ENCODE measurements at regions not wholly inside any gene's neighbourhood (a gene's known extent, or its start where the extent isn't known, plus 50 kb on each side); places are given as distances from the start of the nearest gene placed in this dataset.
"Not testable (repeated sequence)": the region's sequence is repeated elsewhere in the genome, so short reads cannot be mapped to it uniquely, and the experiment has no call there.

DNA sequence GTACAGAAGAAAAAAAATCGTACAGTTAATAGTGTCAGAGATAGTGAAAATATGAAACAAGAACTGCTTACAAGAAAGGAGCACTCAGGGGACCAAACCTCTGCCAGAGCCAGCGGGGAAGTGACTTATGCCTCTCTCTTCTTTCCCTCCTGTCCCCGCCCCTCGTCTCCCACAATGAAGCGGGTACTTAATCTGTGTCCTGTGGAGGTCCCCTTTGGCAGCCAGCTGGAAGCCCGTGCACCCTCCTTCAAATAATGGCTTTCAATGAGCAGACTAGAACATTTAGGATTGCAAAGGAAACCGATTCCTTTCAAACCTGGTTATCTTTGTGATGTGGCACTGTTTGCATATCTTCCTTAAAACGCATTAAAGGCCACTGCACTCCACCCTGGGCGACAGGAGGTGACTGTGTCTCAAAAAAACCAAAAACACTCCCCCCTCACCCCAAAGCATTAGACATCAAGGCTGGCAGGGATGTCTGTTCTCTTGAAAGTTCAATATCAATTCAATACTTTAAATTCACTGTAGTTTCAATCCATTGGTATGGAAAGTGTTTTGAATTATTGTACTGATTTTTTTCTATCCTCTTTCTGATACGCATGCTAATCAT, 51.7 kb downstream of the PPIAL4C start:
- DNase-seq = not testable (repeated sequence)

DNA sequence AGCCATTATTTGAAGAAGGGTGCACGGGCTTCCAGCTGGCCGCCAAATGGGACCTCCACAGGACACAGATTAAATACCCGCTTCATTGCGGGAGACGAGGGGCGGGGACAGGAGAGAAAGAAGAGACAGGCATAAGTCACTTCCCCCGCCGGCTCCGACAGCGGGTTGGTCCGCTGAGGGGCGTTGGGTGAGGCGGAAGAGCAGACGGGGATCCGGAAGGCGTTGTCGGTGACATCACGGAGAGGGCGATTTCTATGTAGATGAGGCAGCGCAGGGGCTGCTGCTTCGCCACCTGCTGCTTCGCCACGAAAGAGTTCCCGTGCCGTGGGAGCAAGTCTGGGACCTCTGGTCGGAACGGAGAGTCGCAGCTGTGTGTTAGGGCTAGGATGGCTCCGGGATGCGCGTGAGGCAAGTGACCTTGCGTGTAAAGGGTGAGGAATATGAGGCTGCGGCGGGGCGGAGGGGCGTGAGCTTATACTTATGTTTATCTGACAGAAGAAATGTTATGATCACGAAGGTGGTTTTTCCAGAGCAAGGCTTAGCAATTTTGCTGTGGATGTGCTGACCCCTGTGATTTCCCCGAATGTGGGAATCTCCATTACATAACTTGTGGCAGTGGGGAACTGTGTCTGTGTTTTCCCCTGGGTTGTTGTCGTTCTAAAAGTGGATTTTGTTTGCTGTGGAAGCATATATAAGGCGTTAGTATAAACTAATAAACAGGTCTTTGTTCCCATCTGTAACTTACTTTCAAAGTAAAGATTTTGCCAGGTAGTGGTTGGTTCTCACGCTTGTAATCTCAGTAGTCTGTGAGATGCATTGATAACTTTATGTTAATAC, 52.9 kb downstream of the PPIAL4C start:
- peak; percentile 97 for DNase-seq

DNA sequence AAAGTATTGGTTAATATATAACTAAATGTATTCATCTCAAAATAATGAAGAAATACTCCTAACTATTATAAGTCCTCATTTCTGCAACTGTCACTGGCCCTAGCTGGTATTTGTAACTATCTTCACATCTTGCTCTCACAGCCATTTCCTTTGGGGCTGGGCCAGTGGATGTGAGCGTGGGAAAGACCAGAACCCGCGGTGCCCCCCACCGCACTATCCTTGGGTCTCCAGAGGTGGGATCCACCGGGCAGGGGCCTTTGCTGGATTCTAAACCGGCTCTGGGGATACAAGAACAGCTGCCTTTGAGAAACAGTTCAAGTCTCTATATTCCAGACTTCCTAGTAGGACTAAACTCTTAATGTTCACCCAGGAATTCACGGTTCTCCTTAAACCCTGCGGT, 54.8 kb downstream of the PPIAL4C start:
- DNase-seq = not testable (repeated sequence)

DNA sequence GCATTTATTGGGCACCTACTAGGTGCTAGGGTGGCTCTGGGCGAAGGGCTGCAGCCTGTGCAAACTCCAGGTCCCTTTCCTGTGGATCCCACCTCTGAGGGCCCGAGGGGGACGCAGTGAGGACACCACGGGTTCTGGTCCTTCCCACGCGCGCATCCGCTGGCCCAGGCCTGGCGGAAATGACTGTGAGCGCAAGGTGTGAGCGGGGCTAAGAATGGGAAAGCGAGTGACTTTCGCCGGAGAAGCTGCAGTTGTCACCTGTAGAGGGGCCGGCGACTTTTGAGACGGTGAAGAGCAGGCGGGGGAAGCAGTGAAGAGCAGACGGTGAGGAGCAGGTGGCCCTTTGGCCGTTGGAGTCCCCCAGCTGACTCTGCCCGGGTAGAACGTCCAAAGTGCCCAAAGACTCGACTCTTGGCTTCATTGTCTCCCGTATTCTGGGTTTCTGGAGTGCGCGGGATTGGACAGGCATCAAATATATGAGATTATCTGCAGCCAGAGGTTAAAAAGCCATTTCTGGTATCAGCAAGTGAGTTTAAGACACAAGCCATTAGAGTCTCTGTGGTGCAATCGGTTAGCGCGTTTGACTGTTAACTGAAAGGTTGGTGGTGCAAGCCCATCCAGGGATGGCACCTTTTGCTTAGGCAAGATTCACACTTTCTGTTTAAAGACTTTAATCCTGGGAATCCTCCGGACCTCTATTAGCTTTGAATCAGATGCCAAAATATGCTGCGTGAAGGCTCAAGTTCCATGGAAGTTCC, 55.4 kb downstream of the PPIAL4C start:
- not testable (repeated sequence) for DNase-seq

DNA sequence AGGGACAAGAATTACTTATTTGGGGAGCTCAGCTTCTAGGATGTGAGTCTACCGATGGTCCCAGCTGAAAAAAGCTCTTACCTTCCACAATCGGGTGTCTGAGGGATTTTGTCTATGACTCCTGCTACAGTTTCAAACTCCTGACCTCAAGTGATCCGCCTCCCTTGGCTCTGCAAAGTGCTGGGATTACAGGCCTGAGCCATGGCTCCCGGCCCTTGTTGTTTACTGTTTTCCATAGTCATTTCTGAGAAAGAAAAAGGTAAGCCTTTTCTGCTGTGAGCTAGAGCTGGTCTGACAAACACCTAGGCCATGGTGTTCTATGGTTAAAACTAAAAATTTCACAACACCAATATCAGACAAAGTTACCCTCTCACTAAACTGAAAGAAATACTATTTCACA, 57.5 kb downstream of the PPIAL4C start:
- DNase-seq = not testable (repeated sequence)

DNA sequence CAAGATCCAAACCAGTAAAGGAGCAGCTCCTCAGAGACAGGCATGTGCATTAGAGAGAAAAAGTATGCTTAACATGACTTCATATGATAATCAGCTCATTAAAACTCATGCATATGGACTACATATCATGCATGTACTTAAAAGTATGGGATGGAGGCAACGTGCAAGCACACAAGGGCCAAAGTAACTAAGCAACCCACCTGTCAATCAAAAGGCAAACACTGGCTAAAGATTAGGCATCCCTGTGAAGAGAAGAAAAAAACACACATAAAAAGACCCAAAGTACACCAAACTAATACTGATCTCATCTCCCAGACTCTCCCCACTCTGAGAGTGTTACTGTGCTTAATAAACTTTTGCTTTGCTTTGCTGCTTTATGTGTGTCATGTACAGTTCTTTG, 61.2 kb downstream of the PPIAL4C start:
- not testable (repeated sequence) for DNase-seq

DNA sequence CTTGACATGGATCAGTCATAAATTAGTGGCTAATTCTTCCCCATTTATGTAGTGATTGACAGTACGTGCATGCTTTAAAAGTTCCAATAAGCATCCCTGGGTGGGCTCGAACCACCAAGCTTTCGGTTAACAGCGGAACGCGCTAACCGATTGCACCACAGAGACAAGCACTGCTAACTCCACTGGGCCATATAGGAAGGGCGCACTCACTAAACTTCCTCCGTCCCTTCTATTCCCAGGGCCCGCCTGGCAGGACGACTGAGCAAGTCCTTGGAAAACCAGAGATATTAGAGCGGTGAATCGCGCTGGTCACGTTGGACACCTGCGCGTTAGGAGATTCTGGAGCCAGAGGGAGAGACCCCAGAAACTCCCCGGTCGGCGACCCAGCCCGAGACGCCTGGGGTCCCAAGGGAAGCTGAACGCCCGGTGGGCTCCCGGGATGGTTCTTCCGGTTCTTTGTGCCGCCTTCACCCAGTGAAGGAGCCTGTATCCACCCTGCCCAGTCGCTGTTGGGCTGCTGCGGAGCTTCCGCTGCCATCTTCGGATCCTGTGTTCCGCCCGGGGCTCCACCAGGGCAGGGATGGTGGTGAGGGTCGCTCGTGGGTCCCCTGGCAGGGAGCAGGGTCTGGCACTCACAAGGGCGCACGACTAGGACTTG, 62.8 kb downstream of the PPIAL4C start:
- not testable (repeated sequence) for DNase-seq

DNA sequence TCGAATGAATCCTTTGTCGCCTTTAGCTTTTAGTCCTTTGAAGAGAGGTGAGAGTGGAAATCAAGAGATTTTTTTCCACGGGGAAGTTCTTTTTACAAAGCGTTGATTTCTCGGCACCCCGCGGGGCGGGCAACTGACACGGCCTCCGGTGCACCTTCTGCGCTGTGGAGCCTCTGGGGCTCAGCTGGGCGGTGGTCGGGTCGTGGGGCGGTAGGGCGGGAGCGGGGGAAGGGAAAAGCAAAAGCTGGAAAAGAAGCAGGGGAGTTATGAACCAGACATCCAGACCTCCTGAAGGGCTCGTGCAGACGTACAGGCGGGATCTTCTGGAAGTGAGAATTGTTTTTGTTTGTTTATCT, 63.3 kb downstream of the PPIAL4C start:
- not testable (repeated sequence) for DNase-seq

DNA sequence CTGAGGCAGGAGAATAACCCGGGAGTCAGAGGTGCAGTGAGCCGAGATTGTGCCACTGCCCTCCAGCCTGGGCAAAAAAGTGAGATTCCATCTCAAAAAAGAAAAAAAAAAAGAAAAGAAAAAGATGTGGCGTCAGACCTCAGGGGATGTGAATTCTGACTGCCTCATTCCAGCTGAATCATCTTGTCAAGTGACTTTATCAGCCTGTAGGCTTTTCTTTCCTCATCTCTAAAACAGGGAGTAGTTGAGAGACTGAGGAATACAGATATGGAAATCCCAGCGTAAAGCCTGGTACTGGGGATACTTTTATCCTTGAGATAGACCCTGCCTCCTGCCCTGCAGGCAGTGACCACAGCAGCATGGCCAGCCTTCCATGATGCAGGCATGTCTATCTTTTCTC, 74.1 kb downstream of the PPIAL4C start:
- DNase-seq = not testable (repeated sequence)

DNA sequence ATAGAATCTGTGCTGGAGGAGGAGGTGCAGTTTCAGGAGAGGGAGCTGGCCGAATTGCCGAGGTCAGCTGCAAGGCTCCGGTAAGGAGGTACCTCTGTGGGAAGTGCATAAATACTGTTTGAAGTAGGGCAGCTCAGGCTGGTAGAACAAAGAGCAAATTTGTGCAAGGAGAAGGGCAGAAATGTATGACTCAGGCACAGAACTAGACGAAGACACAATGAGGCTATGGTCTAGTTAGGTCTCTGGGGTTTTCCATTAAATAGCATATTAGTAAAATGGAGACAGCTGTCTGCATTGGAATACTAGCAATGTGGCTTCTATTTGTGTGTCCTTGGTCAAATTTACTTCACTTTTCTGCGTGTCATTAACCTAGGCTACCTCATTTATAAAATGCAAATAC, 74.5 kb downstream of the PPIAL4C start:
- DNase-seq = not testable (repeated sequence)

DNA sequence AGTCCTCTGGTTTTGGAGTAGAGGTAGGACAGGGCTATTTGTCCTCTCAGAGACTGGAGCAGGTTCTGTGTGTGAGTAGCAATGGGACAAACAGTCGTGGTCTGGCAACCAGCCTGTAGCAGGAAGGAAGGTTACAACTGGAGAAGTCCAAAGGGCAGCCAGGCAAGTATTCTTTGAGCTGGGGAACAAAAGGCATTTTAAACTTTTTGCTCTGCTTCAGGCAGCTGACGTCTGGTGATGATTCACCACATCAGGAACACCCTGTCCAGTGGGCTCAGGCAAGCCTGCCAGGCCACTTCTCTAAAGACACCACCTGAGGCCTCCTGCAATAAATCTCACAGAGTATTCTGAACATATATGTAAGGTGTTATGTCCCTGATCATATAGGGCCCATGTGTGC, 81.0 kb downstream of the PPIAL4C start:
- not testable (repeated sequence) for DNase-seq

DNA sequence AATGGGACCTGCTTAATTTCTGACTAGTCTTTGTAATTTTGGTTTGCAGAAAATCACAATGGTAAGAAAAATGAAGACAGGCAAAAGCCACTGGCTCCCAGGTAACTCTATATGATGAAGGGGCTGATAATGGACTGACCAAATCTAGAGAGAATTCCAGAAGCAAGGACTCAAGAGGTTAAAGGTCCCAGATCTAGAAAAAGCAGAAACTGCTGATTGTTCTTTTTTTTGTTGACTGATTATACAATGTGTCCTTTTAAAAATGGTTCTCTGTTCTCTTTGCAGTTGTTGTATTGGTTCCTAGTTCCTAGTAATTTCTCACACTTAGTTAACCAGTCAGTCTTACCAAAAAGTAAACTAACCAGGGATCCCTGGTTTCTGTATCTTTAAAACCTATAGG, 81.4 kb downstream of the PPIAL4C start:
- DNase-seq = not testable (repeated sequence)

DNA sequence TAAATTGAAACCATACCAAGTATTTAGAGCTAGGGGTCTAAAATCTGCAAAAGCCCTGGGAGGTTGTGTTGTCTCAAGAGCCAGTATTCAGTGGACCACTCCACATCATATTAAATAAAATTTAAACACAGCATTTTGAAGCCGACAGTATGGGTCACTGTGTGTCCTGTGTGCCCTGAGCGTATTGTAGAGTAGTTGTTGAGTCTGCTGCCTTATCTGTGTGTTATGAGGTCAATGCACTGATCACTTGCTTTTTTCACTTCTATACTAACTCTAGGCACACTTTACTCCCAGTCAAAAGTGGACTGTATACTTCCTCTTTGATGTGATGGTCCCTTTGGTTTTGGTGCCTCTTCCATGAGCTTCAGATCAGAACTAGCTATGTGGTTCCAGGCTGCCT, 81.9 kb downstream of the PPIAL4C start:
- DNase-seq = not testable (repeated sequence)

DNA sequence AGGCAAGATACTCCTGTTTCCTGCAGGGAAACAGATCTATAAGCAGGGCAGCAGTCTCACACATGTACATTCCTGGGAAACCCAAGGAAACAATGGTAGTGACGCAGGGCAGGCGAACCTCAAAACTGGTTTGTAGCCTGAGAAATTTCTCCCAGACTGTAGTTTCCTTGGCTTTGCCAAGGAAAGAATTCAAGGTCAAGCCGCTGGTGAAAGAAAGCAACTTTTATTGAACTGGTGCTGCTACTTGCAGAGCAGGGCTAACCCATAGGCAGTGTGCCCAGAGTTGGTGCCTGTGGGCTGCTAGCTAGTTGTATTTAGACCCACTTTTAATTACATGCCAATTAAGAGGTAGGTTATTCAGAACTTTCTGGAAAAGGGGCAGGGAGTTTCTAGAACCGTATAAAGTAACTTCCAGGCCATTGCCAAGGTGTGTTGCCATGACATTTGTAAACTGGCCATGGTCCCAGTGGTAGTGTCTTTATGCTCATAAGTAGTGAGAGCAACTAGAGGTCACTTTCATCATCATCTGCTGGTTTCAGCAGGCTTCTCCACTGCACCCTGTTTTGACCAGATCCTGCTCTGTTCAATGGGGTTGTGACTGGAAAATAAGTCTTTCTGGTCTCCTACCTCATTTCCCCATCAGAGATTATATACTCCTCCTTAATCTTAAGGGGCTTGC, 89.7 kb downstream of the PPIAL4C start:
- DNase-seq = not testable (repeated sequence)

DNA sequence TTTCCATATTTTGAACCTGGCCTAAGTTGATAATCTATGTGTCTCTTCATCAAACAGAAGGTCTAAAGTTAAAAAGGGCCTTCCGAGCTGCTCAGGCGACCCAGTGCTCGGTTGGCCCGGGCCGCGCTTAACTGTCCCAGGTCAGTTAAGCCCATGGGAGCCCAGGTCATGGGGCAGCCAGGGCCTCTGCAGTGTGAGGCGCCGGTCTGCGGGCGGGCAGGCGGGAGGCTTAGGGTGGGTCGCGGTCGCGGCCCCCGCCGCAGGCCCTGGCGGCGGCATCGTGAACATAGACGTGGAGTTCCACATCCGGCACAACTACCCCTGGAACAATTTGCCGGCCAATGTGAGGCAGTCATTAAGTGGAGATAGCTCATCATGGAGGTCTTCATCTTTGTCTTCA, 91.3 kb downstream of the PPIAL4C start:
- not testable (repeated sequence) for DNase-seq

DNA sequence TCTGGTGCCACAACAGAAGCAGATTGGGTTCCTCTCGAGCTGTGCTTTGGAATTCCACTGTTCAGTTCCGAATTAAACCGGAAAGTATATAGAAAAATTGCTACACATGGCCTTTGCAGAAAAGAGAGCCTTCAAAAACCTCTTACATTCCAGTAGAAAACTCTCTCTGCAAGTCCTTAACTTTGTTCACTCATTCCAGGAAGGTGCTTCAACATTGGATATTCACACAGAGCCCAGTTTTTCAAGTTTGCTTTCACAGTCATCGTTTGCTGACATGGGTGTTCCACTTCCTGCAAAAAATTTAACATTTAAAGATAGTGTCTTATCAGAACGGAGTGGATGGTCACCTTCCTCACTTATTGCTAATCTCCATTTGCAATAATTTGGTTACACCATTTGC, 93.7 kb downstream of the PPIAL4C start:
- DNase-seq = not testable (repeated sequence)

DNA sequence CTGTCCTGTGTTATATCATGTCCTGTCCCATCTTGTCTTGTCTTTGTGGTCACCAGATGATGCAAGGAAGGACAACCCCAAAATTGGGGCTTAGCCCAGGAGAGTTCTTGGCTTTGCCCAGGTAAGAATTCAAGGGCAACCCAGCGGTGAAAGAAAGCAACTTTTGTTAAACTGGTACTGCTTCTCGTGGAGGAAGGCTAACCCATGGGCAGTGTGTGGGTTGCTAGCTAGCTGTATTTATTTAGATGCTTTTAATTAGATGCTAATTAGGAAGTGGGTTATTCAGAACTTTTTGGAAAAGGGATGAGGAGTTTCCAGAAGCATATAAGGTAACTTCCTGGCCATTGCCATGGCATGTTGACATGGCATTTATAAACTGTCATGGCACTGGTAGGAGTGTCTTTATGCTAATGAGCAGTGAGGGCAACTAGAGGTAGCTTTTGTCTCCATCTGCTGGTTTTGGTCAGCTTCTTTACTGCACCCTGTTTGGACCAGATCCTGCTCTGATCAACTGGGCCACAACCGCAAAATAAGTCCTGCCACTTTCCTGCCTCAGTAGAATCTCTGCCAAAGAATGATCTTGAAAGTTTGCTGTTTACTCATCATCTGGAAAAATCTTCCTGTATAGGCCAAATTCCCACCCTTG, 95.8 kb upstream of the FCGR1A start:
- DNase-seq = not testable (repeated sequence)

DNA sequence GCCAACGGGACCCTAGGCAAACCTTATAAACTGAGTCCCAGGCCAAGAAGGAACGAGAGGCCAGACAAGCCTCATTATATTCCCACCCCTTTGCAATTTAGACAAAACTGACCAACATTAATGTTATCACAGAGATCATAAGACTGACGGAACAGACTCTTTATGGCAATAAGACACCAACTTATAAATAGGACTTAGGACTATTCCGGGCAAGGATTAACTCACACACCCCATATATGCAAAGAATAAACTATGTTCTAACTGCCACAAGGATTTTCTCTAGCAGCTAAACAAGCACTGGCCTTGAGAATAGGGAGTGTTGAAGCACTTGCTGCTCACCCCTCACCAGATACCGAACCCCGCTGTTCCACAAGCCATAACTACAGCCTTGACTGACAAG, 91.1 kb upstream of the FCGR1A start:
- DNase-seq = not testable (repeated sequence)

DNA sequence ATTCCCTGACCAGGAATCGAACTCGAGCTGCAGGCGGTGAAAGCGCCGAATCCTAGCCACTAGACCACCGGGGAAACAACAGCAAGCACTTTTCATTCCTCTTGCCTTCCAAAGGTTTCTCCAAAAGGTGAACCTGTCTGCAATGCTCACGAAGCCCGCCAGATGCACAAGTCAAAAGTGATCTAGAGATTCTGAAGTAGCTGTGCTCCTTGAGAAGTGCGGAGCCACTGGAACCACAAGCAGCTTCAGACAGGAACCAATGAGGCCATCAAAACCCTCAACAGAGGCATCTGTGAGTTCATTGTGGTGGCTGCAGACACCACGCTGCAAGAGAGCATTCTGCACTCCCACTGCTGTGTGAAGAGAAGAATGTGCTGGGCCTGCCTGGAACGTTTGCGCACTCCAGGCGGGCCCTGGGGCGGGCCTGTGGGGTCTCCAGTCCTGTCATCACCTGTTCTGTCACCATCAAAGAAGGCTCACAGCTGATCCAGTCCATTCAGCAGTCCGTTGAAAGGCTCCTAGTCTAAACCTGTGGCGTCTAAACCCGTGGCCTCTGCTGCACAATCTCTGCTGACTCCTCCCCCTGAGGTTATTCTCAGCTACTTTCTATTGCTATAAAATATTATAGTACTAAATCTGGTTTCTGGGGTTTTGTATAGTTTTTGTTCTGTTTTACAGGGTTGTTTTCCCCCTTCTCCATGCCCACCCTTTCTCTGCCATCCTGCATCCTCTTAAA, 89.5 kb upstream of the FCGR1A start:
- DNase-seq = not testable (repeated sequence)

DNA sequence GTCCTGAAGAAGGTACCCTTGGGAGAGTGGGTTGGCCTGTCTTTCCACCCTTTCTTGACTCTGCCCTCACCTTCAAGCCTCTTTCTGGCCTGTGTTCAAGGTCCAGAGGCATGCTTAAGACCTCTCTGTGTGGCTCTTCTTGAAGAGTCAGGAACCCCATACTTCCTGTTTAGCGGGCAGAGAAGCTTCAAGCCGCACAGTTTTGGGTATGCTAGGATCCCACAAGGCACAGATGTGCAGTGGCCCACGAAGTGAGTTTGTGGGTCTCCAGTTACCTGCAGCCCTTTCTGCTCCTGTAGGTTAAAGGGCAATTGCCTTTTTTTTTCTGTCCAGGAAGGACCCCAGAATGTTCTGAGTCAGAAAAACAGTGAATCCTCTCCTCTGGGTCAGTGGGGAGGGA, 87.4 kb upstream of the FCGR1A start:
- DNase-seq = not testable (repeated sequence)

DNA sequence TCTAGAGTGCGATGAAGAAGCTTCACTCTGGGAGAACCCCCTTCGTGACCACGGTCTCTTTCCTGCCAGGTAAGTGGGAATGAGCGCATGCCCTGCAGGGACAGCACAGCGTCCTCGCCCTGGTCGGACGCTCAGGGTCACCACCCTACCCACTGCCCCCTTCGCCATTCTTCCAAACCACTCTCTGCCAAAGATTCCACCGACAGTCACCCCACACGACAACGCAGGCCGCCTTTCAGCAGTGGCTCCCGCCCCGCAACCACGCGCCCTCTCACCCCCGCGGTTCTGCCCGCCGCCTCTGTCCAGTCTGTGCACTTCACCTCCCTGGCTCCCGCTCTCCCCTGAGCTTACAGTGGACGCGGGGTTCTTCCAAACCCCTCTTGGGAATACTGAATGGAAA, 82.3 kb upstream of the FCGR1A start:
- not testable (repeated sequence) for DNase-seq

Data from NCI-H1694 (cell line).